ENCODE measurements at regions not wholly inside any gene's neighbourhood (a gene's known extent, or its start where the extent isn't known, plus 50 kb on each side); places are given as distances from the start of the nearest gene placed in this dataset.

GRCh38 chr18:78582898-78583738 is 396.5 kb upstream of the SALL3 start:
- no peaks in the 10 kb centered on the region for H3K27me3 ChIP-seq
- no peaks in the 10 kb centered on the region for H3K4me1 ChIP-seq
- TF ChIP-seq POLR2A (IDR thresholded peaks at IDR 0.05) (no peak), CTCF (IDR thresholded peaks at IDR 0.05) (no peak), POLR2AphosphoS5 (IDR thresholded peaks at IDR 0.05; ENCODE audit: insufficient read depth in 1 of 2, low read depth in 1 of 2) (no peak)
- intact Hi-C loops (cut with DNase I) = no loop called here
- no peaks in the 10 kb centered on the region for H3K36me3 ChIP-seq
- no peaks in the 10 kb centered on the region for H3K9me3 ChIP-seq
- no peak overlapping the region for H3K27ac ChIP-seq
- peak; percentile 34 to 70 for DNase-seq (ENCODE audit: extremely low spot score in 2 of 2)
- H3K4me3 ChIP-seq = no peak overlapping the region

- Histone ChIP-seq H3K27ac (no peak overlapping the region), H3K4me1 (no peaks in the 10 kb centered on the region), H3K27me3 (no peaks in the 10 kb centered on the region), H3K9me3 (no peaks in the 10 kb centered on the region), H3K36me3 (no peaks in the 10 kb centered on the region), H3K4me3 (no peak overlapping the region)
- peak in 1 of 2 donors; percentile 81 for DNase-seq (ENCODE audit: extremely low spot score in 2 of 2)
- TF ChIP-seq POLR2AphosphoS5 (IDR thresholded peaks at IDR 0.05; ENCODE audit: insufficient read depth in 1 of 2, low read depth in 1 of 2) = no peak
- TF ChIP-seq CTCF (IDR thresholded peaks at IDR 0.05) = no peak
- TF ChIP-seq POLR2A (IDR thresholded peaks at IDR 0.05) = no peak
- intact Hi-C loops (cut with DNase I) = no loop called here
Measured at GRCh38 chr18:78583739-78584458, 395.7 kb upstream of the SALL3 start.

- no peak for TF ChIP-seq POLR2AphosphoS5 (IDR thresholded peaks at IDR 0.05; ENCODE audit: insufficient read depth in 1 of 2, low read depth in 1 of 2)
- no peak for TF ChIP-seq CTCF (IDR thresholded peaks at IDR 0.05)
- no peak for TF ChIP-seq POLR2A (IDR thresholded peaks at IDR 0.05)
Measured at GRCh38 chr18:78584459-78585022, 395.1 kb upstream of the SALL3 start.

GRCh38 chr18:78586586-78586985 is 393.0 kb upstream of the SALL3 start:
- Histone ChIP-seq H3K9me3 (no peaks in the 10 kb centered on the region), H3K27ac (no peak overlapping the region), H3K27me3 (no peaks in the 10 kb centered on the region), H3K36me3 (no peaks in the 10 kb centered on the region), H3K4me3 (no peak overlapping the region), H3K4me1 (no peaks in the 10 kb centered on the region)
- intact Hi-C loops (cut with DNase I) = no loop called here
- TF ChIP-seq CTCF (IDR thresholded peaks at IDR 0.05) (no peak), POLR2AphosphoS5 (IDR thresholded peaks at IDR 0.05; ENCODE audit: insufficient read depth in 1 of 2, low read depth in 1 of 2) (no peak), POLR2A (IDR thresholded peaks at IDR 0.05) (no peak)
- peak in 1 of 2 donors; percentile 58 for DNase-seq (ENCODE audit: extremely low spot score in 2 of 2)

More at GRCh38 chr18:78584459-78585022, 395.1 kb upstream of the SALL3 start:
- Histone ChIP-seq H3K27ac (no peak overlapping the region), H3K27me3 (no peaks in the 10 kb centered on the region), H3K4me1 (no peaks in the 10 kb centered on the region), H3K4me3 (no peak overlapping the region), H3K9me3 (no peaks in the 10 kb centered on the region), H3K36me3 (no peaks in the 10 kb centered on the region)
- peak; percentile 77 to 95 for DNase-seq (ENCODE audit: extremely low spot score in 2 of 2)
- intact Hi-C loops (cut with DNase I) = no loop called here

All from vagina (tissue), 2 donors.